ENCODE measurements at regions not wholly inside any gene's neighbourhood (a gene's known extent, or its start where the extent isn't known, plus 50 kb on each side); places are given as distances from the start of the nearest gene placed in this dataset.
"Not testable (repeated sequence)": the region's sequence is repeated elsewhere in the genome, so short reads cannot be mapped to it uniquely, and the experiment has no call there.

DNA sequence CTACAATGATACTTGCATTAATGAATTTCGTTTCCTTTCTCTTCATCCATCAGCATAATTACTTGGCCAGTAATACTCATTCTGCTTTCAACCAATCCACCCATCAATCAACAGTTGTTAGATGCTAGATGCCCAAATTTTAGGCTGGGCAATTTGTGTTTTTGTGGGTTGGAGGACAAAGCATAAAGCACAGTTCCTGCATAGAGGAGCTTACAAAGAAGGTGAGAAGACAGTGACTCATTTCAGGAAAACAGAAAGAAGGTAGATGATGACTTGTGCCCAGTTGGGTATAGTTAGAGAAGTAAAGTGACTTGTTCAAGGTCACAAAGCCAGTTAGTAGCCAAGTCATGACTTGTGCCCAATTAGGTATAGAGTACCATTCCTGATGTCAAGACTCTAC lies 1186.8 kb upstream of the CELF4 start:
- no peak for DNase-seq (ENCODE audit: low spot score)

DNA sequence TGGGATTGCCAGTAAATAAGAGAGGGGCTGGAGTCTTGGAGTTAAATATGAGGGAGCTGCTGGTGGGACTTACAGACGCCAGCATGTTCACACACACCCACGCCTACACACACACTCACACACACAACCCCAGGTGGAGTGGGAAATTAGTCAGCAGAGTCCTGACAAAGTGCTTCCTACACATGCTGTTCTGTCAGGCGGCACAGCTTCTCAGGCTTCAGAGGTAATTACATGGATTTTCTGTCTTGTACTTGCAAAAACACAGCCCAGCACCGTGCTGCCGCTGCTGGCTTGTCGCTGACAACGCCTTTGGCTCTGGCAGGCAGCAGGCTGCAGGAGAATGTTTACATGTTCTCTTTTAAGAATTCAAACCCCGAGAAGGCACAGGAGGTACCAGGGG lies 1186.3 kb upstream of the CELF4 start:
- DNase-seq (ENCODE audit: low spot score), result peak; percentile 69

- DNase-seq (ENCODE audit: low spot score), result no peak
Measured at GRCh38 chr18:38751211-38751610, 1185.6 kb upstream of the CELF4 start.

- no peak for DNase-seq (ENCODE audit: low spot score)
Measured at GRCh38 chr18:38750751-38751150, 1185.2 kb upstream of the CELF4 start.

- DNase-seq (ENCODE audit: low spot score), result no peak
Measured at GRCh38 chr18:38747153-38747552, 1181.6 kb upstream of the CELF4 start.

GRCh38 chr18:38720181-38720580 lies 1154.6 kb upstream of the CELF4 start:
- not testable (repeated sequence) for DNase-seq (ENCODE audit: low spot score)

DNA sequence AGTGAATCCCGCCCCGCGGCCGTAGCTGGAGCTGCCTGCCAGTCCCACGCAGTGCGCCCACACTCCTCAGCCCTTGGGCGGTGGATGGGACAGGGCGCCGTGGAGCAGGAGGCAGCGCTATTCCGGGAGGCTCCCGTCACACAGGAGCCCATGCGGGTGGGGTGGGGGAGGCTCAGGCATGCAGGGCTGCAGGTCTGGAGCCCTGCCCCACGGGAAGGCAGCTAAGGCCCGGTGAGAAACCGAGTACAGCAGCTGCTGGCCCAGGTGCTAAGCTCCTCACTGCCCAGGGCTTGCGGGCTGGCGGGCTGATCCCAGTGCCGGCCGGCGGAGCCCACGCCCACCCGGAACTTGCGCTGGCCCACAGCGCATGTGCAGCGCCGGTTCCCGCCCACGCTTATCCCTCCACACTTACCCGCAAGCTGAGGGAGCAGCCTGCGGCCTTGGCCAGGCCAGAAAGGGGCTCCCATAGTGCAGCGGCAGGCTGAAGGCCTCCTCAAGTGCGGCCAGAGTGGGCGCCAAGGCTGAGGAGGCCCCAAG lies 1152.8 kb upstream of the CELF4 start:
- DNase-seq (ENCODE audit: low spot score), result no peak

DNA sequence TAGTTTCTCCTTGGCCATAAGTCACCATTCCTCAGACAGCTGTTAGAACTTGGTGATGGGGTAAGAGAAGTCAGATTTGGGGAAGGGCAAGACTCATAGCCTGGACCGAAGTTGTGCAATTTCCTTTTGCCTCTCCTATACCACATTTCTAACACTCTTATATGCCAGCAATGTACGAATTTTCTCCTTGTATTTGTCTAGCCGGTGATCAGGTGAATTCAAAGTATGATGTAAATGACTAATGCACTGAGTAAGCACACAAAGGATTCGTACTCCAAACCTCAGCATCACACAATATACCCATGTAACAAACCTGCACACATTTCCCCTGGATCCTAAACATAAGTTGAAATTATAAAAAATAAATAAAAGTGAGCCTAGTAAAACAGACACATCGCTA lies 1143.5 kb upstream of the CELF4 start:
- no peak for DNase-seq (ENCODE audit: low spot score)

DNA sequence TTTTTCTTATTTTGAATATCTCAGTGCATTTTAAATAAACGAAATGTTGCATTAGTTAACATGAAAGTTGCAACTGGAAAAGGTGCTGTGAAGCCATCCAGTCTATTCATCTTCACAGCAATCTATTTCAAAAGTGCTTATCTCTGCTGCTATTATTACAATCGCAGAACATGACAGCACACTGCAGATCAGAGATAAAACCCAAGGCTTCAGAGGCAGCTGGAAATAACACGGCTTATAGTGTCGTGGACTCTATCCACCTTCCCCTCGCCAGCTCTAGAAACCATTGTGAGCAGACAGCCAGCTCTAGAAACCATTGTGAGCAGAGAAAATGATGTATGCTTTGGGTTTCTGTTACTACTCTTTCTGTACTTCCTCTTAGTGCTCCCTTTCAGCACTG lies 1140.8 kb upstream of the CELF4 start:
- peak; percentile 3 for DNase-seq (ENCODE audit: low spot score)

- DNase-seq (ENCODE audit: low spot score), result no peak
Measured at GRCh38 chr18:38698088-38698487, 1132.5 kb upstream of the CELF4 start.

GRCh38 chr18:38695559-38696280 lies 1130.1 kb upstream of the CELF4 start:
- DNase-seq (ENCODE audit: low spot score), result no peak

DNA sequence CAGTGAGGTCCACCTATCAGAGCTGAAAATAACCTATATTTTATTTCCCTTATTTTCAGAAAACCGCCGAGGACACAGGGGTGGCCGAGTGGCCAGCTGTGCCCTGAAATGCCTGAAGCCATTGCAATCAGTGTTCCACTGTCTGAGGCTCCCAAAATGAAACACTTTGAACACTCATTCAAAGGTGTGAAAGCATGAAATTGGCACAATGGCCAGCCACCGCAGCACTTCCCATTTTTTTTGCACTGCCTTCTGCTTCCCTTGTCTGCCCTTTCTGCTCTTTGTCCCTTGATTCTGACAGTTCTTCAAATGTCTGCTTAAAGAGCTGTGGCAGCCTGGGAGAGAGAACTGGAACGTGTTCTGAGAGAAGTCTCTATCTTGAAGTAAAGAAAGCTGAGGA lies 1127.5 kb upstream of the CELF4 start:
- no peak for DNase-seq (ENCODE audit: low spot score)

DNA sequence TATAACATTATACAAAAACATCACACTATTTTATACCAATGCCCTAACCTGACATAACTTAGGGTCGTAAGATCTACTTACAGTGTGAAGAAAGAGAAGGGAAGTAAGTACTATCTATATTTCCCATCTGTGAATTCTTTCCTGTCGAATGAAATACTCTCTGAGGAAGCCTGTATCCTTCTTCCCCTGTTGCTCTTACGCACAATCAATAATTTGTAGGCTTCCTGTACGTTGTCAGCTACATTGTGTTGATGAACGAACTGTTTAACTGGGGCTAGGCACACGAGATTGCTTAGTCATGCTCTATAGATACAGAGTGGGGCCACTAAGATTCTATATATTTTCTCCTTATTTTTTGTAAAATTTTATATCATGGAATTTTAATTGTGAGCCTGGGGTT lies 1125.0 kb upstream of the CELF4 start:
- no peak for DNase-seq (ENCODE audit: low spot score)

DNA sequence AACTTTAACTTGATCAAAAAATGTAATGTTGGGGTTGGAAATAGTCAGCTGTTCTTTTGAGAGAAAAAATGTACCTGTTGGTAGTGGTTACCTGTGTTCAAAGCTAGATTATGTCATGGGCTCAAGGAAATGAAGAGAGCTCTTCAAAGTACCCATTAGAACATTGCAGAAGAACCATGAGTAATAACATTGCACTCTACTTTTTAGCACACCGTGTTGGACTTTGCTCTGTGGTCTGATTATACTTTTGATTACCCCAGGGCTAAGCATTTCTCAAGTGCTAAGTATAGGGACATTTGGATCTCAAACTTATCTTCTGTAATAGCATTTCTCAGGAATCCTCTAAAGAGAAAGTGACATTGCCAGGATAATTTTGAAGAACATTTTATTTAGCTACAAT lies 1122.8 kb upstream of the CELF4 start:
- DNase-seq (ENCODE audit: low spot score), result no peak

- DNase-seq (ENCODE audit: low spot score), result no peak
Measured at GRCh38 chr18:38670486-38670885, 1104.9 kb upstream of the CELF4 start.

DNA sequence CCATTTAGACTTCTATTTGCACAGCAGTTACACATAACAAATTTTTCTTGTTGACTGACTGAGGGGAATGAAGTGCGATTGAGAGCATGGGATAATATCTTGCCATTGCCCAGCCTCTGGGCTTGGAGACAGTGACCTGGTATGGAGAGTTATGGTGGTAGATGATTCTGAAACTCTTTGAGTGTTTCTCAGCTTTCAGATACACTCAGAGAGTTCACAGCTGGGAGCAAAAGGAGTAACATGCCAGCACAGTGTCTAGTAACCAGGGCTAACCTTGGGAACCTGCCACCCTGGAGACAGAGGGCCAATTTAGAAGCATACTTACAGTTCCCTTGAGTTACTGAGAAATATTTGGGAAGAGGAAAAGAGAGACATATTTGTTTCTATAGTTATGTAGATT lies 1099.3 kb upstream of the CELF4 start:
- DNase-seq (ENCODE audit: low spot score), result no peak

DNA sequence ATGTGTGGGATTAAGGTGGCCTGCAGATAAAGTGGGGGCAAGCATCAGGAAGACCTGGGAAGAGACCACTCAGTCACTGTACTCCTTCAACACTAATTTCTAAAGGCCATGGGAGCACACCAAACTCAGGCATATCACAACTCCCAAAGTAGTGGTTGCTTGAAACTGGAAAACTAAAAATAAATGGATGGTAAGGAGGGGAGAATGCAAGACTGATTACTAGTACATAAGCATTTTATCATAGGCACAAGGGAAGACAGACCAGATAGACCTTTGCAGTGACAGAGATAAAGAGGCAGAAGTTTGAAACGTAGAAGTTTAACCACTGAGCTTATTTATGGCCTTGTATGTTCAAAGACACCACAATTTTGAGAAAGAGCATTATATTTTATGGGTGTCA lies 1098.1 kb upstream of the CELF4 start:
- no peak for DNase-seq (ENCODE audit: low spot score)

DNA sequence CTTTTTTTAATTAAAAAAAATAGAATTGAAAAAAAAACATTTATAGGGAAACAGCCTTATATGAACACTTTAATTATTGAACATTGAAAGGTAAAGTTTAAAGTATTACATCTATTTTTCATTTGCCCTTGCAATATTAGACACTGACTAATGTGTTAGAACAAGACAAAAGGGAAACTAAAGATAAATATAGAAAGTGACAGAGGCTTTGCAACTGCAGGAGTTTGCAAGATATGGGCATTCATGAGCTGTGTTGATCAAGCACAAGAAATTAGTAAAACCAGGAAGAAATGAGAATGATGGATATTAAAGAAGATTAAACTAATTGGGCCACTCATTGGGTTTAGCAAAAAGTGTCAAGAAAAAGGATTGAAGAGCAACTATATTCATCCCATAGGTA lies 1097.7 kb upstream of the CELF4 start:
- DNase-seq (ENCODE audit: low spot score), result no peak

GRCh38 chr18:38654946-38655345 lies 1089.3 kb upstream of the CELF4 start:
- DNase-seq (ENCODE audit: low spot score), result no peak

DNA sequence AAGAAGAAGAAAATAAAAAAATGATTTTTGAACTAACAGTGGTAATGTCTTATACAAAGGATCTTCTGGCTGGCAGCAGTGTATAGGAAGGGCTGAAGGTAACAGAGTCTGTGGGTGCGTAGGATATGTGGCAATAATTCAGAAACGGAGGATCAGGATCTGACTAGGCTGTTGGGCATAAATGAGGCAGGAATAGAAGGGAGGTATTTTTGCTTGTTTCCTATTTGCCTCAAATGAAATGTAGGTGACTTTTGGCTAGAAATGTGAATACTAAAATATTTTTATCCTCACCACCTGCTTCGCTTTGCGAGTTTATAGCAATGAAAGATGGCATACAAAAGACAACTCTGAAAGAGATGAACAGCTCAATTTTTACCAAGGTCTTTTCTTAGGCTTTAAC lies 1086.1 kb upstream of the CELF4 start:
- no peak for DNase-seq (ENCODE audit: low spot score)

DNA sequence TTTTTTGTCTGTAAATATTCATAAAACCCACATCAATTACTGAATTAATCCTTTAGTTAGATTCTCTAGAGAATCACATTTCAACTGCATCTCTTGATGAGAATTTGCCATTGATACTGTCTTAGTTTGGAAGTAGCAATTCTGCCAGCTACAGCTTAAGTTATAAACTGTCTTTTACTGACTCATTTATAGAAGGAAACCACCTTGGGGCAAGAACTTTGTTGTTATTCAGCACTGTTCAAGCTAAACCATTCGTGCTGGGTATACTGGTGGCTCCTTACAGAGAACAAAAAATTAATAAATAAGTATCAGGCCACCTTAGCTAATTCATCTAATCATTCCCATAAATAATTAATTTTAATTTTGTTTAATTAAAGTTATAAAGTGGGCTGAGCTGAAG lies 1082.6 kb upstream of the CELF4 start:
- no peak for DNase-seq (ENCODE audit: low spot score)

GRCh38 chr18:38646296-38646695 lies 1080.7 kb upstream of the CELF4 start:
- no peak for DNase-seq (ENCODE audit: low spot score)

- DNase-seq (ENCODE audit: low spot score), result no peak
Measured at GRCh38 chr18:38644875-38645641, 1079.5 kb upstream of the CELF4 start.
